Ovary (tissue), 7 donors: ENCODE measurements at regions not wholly inside any gene's neighbourhood (a gene's known extent, or its start where the extent isn't known, plus 50 kb on each side); places are given as distances from the start of the nearest gene placed in this dataset.
"Not testable (repeated sequence)": the region's sequence is repeated elsewhere in the genome, so short reads cannot be mapped to it uniquely, and the experiment has no call there.

Experiments
- DNase-seq, 5 donors: peaks; one replicate each; pipeline ENCODE4 v3.0.0-alpha.2; 2019 to 2020
- H3K27ac ChIP-seq, 2 donors: fragments of 200-600 bp; one replicate each; pipeline versions ENCODE4 v1.5.1 to v1.8.0; 2019 to 2022
- H3K27me3 ChIP-seq: fragments of 200-600 bp; one replicate; pipeline ENCODE4 v1.8.0; 2022
- H3K36me3 ChIP-seq: fragments of 200-600 bp; sonication (generic); one replicate; pipeline ENCODE4 v1.5.1; 2019
- H3K4me1 ChIP-seq: one replicate; pipeline ENCODE4 v1.8.1; 2013; ENCODE audit warnings: mild to moderate bottlenecking, moderate library complexity; ENCODE audit not compliant: insufficient read depth
- H3K4me3 ChIP-seq: fragments of 200-600 bp; sonication (generic); one replicate; pipeline ENCODE4 v1.5.1; 2017
- H3K9me3 ChIP-seq, 2 donors: fragments of 200-600 bp in 1 of 2; sonication (generic) in 1 of 2; one replicate each; pipeline versions ENCODE4 v1.5.1 to v1.8.1; 2013 to 2019; ENCODE audit warnings: mild to moderate bottlenecking in 1 of 2, moderate library complexity in 1 of 2
- EP300 ChIP-seq: sonication (generic); formaldehyde crosslinking; IDR thresholded peaks from one replicate; pipeline ENCODE4 v1.6.1; 2017; ENCODE audit warnings: antibody characterized with exemption
- POLR2A ChIP-seq: fragments of 450-650 bp; IDR thresholded peaks from one replicate; pipeline ENCODE4 v1.6.1; 2017; ENCODE audit warnings: antibody characterized with exemption, mild to moderate bottlenecking, moderate library complexity
- WGBS, 3 donors: extraction: QIAGEN DNeasy Blood & Tissue Kit in 1 of 3; methylation state at CpG; one replicate each; pipeline versions ENCODE4 v1.1.5 to v1.1.7; 2013 to 2017; 5-methylcytosine and 5-hydroxymethylcytosine counted together
- intact Hi-C, 4 donors: fragments of 100-400 bp; cut with DNase I; formaldehyde crosslinking; loops; one replicate each; pipeline versions ENCODE4 v1.11.0 to v1.15.1; 2022 to 2023
- TF ChIP-seq, protein P1 (sequence below), 3 donors: fragments of 450-650 bp in 2 of 3; fragments of 200-600 bp in 1 of 3; IDR thresholded peaks; one replicate each; pipeline versions ENCODE4 v1.5.1 to v1.8.0; 2016 to 2022; ENCODE audit warnings: antibody characterized with exemption in 3 of 3, mild to moderate bottlenecking in 1 of 3
- donor health status: DM: no; HTN: no; CAD: no; lungs with moderate emphysema.
- donor health status: DM: no; HTN: no; CAD: no.
- donor health status: Bipolar disorder and iron deficiency.
- donor health status: DM: no; HTN: no; CAD: no.
- donor health status: DM: yes; HTN: yes; CAD: no.

DNA sequence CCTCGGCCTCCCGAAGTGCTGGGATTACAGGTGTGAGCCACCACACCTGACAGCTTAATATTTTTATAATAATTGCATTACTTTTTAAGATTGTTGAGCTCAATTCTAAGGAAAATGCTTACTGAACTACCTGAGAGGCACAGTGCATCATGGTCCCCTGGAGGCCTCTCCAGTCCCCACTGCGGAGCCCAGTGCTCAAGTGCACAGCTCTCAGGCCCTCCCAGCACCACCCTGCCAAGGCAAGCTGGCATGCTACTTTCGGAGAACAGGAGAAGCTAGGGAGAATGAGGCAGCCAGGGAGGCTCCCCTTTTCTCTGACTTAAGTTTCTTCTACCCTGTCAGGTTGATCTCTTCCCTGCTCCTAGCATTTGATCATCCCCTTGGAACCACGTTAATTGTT lies 64.2 kb upstream of the CECR2 start:
- H3K4me1 ChIP-seq, result no peaks in the 10 kb centered on the region
- H3K36me3 ChIP-seq, result no peaks in the 10 kb centered on the region
- H3K27me3 ChIP-seq, result no peaks in the 10 kb centered on the region
- H3K9me3 ChIP-seq, result no peaks in the 10 kb centered on the region
- TF ChIP-seq POLR2A, result no peak
- no peak overlapping the region for H3K4me3 ChIP-seq
- H3K27ac ChIP-seq, result no peak overlapping the region
- intact Hi-C loops, result no loop called here
- 77 to 83% (median 78%) methylated on average over 5 of the region's 5 CpGs for WGBS, 3 donors
- DNase-seq, result no peak

DNA sequence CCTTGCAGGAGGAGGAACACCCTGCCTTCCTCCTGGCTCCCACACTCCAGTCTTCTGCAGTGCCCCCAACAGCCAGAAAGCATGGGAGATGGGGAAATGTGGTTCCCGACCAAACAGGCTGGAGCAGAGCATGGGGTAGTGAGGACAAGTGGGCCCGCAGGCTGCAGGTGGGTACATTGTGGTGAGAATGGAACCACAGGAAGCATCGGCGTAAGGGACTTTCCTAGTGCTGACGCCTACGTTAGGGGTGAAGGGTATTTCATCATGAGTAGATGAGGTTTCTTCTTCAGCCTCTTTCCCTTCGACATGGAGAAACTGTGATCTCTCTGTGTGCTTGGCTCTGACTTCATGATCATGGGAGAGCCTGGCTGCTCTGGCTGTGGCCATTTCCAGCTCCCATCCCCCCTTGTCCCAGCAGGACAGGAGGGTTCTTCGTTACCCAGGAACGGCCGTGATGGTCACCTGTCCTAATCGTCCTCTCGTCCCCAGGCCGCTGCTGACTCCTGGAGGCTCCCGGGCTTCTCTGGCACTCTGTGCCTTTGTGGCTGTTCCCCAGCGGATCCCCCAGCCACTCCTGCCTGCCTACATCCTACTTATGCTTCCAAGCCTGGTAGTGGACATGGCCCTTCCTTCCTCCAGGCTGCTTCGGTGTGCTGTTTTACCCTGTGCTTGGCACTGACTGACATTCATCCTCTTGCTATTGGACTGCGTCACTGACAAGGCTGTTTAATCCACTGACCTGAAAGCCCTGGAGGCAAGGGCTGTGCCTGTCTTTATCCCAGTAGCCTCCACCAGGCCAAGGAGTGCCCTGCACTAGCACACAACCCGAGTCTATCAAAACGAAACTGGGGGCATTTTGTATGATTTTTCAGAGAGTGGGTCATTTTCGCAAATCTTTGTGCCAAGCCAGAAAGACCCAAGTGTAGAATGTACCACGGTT lies 65.2 kb upstream of the CECR2 start:
- 75 to 82% (median 80%) methylated on average over 21 of the region's 21 CpGs for WGBS, 3 donors
- H3K27ac ChIP-seq, result no peak overlapping the region
- no peak overlapping the region for H3K4me3 ChIP-seq
- no peaks in the 10 kb centered on the region for H3K4me1 ChIP-seq
- TF ChIP-seq POLR2A (no peak), EP300 (no peak)
- TF ChIP-seq, protein P1, sequence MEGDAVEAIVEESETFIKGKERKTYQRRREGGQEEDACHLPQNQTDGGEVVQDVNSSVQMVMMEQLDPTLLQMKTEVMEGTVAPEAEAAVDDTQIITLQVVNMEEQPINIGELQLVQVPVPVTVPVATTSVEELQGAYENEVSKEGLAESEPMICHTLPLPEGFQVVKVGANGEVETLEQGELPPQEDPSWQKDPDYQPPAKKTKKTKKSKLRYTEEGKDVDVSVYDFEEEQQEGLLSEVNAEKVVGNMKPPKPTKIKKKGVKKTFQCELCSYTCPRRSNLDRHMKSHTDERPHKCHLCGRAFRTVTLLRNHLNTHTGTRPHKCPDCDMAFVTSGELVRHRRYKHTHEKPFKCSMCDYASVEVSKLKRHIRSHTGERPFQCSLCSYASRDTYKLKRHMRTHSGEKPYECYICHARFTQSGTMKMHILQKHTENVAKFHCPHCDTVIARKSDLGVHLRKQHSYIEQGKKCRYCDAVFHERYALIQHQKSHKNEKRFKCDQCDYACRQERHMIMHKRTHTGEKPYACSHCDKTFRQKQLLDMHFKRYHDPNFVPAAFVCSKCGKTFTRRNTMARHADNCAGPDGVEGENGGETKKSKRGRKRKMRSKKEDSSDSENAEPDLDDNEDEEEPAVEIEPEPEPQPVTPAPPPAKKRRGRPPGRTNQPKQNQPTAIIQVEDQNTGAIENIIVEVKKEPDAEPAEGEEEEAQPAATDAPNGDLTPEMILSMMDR (IDR thresholded peaks at IDR 0.05), result no peak
- no peak for DNase-seq
- no peaks in the 10 kb centered on the region for H3K36me3 ChIP-seq
- H3K27me3 ChIP-seq, result no peaks in the 10 kb centered on the region
- intact Hi-C loops, result no loop called here
- H3K9me3 ChIP-seq, result no peaks in the 10 kb centered on the region

DNA sequence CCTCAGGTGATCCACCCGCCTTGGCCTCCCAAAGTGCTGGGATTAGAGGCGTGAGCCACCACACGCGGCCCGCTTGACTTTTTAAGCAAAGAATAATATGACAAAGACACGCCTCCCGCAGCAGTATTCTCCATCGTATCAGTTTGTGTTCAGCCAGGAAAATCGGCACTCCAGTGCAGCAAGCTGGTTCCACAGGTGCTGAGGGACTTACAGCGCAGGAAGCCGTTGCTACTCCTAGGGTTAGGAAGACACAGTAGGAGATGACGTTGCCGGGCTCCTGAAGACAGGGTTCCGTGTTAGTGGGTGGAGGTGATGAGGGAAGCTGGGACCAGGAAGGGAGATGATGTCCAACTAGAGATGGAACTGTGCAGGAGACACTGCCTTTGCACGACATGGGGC lies 65.8 kb upstream of the CECR2 start:
- intact Hi-C loops, result no loop called here
- Histone ChIP-seq H3K27ac (no peak overlapping the region), H3K9me3 (no peaks in the 10 kb centered on the region), H3K27me3 (no peaks in the 10 kb centered on the region), H3K4me3 (no peak overlapping the region), H3K36me3 (no peaks in the 10 kb centered on the region), H3K4me1 (no peaks in the 10 kb centered on the region)
- WGBS, 3 donors, result 89 to 92% (median 92%) methylated on average over 15 of the region's 15 CpGs
- TF ChIP-seq POLR2A (no peak), EP300 (no peak)
- TF ChIP-seq, protein P1 (IDR thresholded peaks at IDR 0.05), result no peak
- DNase-seq, result no peak

DNA sequence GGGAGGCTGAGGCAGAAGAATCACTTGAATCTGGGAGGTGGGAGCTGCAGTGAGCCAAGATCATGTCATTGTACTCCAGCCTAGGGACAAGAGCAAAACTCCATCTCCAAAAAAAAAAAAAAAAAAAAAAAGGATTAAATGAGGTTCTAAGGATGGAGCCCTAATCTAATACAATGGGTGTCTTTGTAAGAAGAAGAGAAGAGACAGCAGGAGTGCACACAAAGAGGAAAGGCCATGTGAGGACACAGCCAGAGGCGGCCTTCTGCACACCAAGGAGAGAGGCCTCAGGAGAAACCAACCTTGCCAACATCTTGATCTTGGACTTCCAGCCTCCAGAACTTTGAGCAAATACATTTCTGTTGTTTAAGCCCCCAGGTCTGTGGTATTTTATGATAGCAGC lies 66.6 kb upstream of the CECR2 start:
- Histone ChIP-seq H3K27ac (no peak overlapping the region), H3K4me1 (no peaks in the 10 kb centered on the region), H3K9me3 (no peaks in the 10 kb centered on the region), H3K36me3 (no peaks in the 10 kb centered on the region), H3K4me3 (no peak overlapping the region), H3K27me3 (no peaks in the 10 kb centered on the region)
- TF ChIP-seq EP300 (no peak), POLR2A (no peak)
- TF ChIP-seq, protein P1 (IDR thresholded peaks at IDR 0.05), result no peak
- no peak for DNase-seq
- intact Hi-C loops, result no loop called here
- 92 to 96% (median 93%) methylated on average over 1 of the region's 1 CpG for WGBS, 3 donors

DNA sequence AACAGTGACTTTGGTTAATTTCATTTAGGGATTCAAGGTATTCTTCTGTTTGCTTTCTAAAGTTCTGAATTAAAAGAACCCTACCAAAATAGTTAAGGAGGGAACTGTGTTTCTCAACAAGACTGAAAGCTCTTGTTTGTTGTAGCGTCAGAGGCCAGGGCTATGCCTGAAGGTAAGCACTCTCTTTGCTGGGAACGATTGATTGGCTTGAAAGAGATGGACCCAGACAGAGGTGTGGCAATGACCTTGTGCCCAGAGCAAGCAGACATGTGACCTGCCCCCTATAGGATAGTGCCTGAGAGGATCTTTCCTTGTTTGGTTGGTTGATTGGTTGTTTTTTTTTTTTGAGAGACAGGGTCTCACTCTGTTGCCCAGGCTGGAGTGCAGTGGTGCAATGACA lies 68.3 kb upstream of the CECR2 start:
- Histone ChIP-seq H3K27me3 (no peaks in the 10 kb centered on the region), H3K27ac (no peak overlapping the region), H3K36me3 (no peaks in the 10 kb centered on the region), H3K4me1 (no peaks in the 10 kb centered on the region), H3K4me3 (no peak overlapping the region), H3K9me3 (no peaks in the 10 kb centered on the region)
- DNase-seq, result no peak
- TF ChIP-seq, protein P1 (IDR thresholded peaks at IDR 0.05), result no peak
- TF ChIP-seq EP300, result no peak
- TF ChIP-seq POLR2A, result no peak
- intact Hi-C loops, result no loop called here
- 62 to 83% (median 80%) methylated on average over 2 of the region's 2 CpGs for WGBS, 3 donors

DNA sequence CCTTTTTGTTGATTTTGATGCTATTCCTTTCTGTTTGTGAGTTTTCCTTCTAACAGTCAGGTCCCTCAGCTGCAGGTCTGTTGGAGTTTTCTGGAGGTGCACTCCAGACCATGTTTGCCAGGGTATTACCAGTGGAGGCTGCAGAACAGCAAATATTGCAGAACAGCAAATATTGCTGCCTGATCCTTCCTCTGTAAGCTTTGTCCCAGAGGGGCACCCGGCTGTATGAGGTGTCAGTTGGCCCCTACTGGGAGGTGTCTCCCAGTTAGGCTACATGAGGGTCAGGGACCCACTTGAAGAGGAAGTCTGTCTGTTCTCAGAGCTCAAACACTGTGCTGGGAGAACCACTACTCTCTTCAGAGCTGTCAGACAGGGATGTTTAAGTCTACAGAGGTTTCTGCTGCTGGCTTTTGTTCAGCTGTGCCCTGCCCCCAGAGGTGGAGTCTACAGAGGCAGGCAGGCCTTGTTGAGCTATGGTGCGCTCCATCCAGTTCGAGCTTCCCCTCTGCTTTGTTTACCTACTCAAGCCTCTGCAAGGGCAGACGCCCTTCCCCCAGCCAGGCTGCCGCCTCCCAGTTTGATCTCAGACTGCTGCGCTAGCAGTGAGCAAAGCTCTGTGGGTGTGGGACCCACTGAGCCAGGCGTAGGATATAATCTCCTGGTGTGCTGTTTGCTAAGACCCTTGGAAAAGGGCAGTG lies 70.3 kb upstream of the CECR2 start:
- WGBS, 3 donors, result 80 to 92% (median 80%) methylated on average over 7 of the region's 7 CpGs
- H3K4me3 ChIP-seq, DNase-seq, H3K27me3 ChIP-seq, H3K4me1 ChIP-seq, H3K9me3 ChIP-seq, H3K27ac ChIP-seq, H3K36me3 ChIP-seq: not testable (repeated sequence)
- intact Hi-C loops, result loop anchor here in 1 of 4 donors (1.0 kb wide), 1 partner anchor 11 kb away; no protein-coding TSS in a partner anchor
